Stimulated activated naive CD8-positive, alpha-beta T cell treated with anti-CD3 and anti-CD28 coated beads, Interleukin-15, Interleukin-2, amounts not matched to agents 100 U/mL and 50 U/mL, for 24 hours (primary cell): ENCODE measurements at regions not wholly inside any gene's neighbourhood (a gene's known extent, or its start where the extent isn't known, plus 50 kb on each side); places are given as distances from the start of the nearest gene placed in this dataset.

Source experiments
- ATAC-seq: fragments of 150-1000 bp; cut with Tn5 transposase; one replicate; pipeline ENCODE4 v1.10.0; 2021
- DNase-seq: peaks from one replicate; pipeline ENCODE4 v3.0.0; 2021

- ATAC-seq, result no peak
- DNase-seq, result no peak
Observed at GRCh38 chr4:124529131-124529530, 183.4 kb downstream of the ANKRD50 start.

GRCh38 chr4:124530464-124531077, 182.0 kb downstream of the ANKRD50 start:
- ATAC-seq (no peak), DNase-seq (no peak)

DNA sequence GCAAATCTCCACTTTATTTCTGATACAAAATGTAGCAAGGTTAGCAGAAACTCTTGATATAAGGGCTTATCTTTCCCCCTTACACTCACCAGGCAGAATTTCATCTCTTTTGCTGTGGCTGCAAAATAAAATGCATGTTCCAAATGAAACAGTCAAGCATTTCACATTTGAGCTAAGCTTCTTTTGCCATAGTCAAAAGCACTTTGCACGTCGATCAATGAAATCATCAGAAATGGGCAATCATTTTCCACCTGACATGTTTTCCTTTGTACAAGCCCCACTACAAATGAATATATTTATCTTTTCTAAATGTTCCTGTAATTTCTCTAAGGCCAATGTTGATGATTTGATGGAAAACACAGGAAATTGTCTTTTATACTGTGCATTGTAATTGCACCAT, 178.4 kb downstream of the ANKRD50 start:
- DNase-seq, result no peak
- no peak for ATAC-seq

- ATAC-seq (no peak), DNase-seq (no peak)
Observed at GRCh38 chr4:124535003-124535402, 177.5 kb downstream of the ANKRD50 start.

DNA sequence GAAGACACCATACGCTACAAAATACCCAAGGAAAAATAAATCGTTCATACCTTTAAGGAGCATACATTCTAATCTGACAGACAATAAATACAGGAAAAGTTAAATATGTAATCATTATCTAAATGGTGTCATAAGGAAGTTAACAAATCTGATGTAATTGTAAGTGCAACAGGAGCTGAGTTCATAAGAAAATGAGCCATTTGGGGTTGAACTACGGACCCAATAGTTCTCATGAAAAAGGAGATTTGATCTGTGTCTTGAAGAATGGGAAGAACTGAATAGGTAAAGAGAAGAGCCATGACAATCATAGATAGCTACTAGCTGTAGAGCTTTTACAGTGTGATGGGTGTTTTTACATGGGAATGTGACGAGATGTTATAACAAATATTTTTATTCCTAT, 175.6 kb downstream of the ANKRD50 start:
- ATAC-seq (no peak), DNase-seq (no peak)

- ATAC-seq, result no peak
- no peak for DNase-seq
Observed at GRCh38 chr4:124537971-124538370, 174.6 kb downstream of the ANKRD50 start.

- no peak for DNase-seq
Observed at GRCh38 chr4:124540014-124540413, 172.5 kb downstream of the ANKRD50 start.

DNA sequence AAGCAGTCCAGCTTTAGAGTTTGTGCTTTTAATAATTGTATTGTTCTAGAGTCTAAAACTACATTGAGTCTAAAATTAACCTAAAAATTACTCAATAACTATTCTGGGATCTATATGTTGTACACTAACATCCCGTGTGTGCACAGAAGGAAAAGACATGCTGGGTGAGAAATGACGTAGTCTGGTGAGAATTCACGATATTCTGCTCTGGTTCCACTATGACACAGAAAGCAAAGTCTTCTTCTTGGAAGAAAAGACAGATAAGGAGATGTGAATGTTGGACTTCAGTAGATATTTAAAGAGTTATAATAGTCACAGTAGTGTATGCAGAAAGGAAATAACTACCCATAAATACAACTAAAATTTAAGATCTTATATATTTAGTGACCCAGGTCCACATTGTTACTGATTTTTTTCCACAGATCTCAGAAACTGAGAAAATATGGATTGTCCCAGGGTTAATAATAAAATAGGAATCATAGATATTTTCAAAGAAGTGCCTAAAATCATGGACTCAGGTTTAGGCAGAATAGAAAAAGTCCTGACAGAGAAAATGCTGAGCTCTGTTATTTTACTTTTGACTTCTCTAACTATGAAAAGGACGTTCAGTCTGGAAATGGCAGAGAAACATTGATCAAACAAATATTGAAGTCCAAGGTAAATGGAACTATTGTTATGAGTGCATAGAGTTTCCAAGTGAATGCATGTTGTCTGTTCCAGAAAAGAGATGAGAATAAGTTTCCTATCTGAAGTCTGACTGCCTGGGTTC, 170.7 kb downstream of the ANKRD50 start:
- DNase-seq (no peak), ATAC-seq (no peak)

More at GRCh38 chr4:124540014-124540413, 172.5 kb downstream of the ANKRD50 start:
- ATAC-seq, result no peak

DNA sequence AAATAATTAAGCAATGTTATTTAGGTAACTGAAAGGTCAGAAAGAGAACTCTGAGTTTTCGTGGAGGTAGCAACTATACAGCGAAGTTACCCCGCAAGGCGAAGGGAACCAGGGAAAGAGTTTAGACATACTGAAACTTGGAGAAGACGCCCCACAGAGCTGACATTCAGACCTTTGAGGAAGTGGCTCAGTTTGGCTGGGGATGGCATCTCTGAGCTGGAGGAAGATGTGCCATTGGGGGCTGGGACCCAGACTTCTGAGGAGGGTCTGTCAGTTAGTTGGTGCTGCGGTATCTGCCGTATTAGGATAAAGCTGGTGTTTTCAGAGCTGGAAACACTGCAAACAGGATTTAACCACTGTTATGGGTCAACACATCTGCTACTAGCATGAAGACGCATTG, 156.6 kb downstream of the ANKRD50 start:
- ATAC-seq (no peak), DNase-seq (no peak)

GRCh38 chr4:124564121-124564520, 148.4 kb downstream of the ANKRD50 start:
- DNase-seq, result no peak
- no peak for ATAC-seq

- ATAC-seq (no peak), DNase-seq (no peak)
Observed at GRCh38 chr4:124565371-124565770, 147.2 kb downstream of the ANKRD50 start.

GRCh38 chr4:124566030-124566429, 146.5 kb downstream of the ANKRD50 start:
- DNase-seq, result no peak
- no peak for ATAC-seq

DNA sequence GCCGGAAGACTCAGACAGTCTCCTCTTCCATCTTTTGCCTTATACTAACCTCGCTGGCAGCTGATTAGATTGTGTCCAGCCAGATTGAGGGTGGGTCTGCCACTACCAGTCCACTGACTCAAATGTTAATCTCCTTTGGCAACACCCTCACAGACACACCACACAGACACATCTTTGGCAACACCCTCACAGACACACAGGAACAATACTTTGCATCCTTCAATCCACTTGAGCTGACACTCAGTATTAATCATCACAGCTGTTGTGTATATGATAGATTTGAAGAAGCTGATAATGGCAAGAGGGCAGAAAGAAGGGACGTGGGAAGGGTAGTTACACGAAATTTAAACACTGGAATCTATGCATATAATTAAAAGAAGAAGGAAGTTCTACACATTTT, 139.5 kb downstream of the ANKRD50 start:
- ATAC-seq (no peak), DNase-seq (no peak)

- no peak for ATAC-seq
- DNase-seq, result no peak
Observed at GRCh38 chr4:124579896-124580295, 132.6 kb downstream of the ANKRD50 start.

DNA sequence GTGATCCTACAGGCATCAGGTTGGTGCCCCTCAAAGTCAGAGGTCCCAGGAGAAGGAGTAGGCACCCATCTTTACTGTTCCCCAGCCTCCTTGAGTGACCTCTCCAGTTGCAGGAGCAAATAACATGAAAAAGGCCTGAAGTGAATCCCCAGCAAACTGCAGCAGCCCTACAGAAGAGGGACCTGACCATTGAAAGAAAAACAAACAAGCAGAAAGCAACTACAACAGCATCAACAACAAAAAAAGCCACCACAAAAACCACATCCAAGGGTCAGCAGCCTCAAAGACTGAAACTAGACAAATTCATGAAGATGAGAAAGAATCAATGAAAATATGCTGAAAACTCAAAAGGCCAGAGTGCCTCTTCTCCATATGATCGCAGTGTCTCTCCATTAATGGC, 128.7 kb downstream of the ANKRD50 start:
- no peak for DNase-seq
- no peak for ATAC-seq

GRCh38 chr4:124589786-124590185, 122.7 kb downstream of the ANKRD50 start:
- no peak for DNase-seq
- ATAC-seq, result no peak

DNA sequence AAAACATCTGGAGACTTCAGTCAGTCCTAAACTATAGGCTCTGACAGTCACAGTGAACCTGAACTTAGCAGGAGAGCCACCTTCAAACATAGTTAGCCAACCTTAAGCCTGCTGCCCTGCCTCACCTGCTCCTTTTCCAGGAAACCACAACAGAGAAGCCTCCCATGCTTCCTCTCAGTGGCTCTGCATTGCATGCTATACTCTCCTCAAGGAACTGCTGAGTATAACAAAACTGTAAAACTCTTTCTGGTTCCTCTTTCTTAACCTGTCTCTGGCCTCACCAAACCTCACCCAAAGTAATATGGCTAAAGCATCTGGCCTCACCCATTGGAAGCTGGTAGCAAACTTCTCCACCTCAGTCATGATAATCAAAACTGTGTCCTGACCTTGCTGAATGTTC, 122.1 kb downstream of the ANKRD50 start:
- no peak for ATAC-seq
- DNase-seq, result no peak

DNA sequence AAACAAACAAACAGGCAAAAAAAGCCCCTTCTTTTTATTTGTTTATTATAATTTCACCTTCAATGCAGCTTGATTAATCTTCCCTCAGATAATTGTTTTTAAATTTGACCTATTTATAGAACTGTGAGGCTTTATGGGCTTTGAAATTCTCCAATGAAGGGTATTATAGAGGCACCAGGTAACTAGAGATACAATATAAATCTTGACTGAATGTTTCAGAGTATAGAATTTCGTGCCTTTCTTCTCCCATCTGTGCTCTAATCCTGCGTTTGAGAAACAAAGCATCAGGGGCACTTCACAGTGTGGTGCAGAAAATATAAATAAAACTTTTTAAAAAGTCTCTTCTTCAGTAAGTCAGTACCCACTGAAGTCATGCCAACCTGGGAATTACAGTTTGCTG, 120.9 kb downstream of the ANKRD50 start:
- no peak for ATAC-seq
- DNase-seq, result no peak

DNA sequence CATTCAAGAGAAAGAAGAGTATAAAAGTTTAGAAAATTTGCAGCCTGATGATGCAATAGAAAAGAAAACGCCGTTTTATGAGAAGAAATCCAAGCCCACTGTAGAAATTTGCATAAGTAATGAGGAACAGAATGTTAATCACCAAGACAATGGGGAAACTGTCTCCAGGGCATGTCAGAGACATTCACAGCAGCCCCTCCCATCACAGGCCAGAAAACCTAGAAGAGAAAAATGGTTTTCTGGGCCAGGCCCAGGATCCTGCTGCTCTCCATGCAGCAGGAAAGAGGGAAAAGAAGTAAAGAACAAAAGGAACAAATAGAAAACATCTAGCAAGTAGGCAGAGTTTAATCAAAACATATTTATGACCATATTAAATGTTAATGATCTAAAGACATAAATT, 119.0 kb downstream of the ANKRD50 start:
- no peak for ATAC-seq
- DNase-seq, result no peak

DNA sequence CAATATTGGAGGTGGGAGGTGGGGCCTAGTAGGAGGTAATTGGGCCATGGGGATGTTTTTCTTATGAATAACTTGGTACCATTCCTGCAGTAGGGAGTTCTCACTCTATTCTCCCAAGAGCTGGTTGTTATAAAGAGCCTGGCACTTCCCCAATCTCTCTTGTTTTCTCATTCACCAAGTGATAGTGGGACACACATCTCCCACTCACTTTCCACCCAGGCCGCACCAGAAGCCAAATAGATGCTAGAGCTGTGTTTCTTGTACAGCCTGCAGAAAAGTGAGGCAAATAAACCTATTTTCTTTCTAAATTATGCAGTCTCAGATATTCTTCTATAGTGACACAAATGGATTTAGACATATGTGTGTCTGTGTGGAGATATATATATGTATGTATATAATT, 117.6 kb downstream of the ANKRD50 start:
- DNase-seq, result no peak
- no peak for ATAC-seq

DNA sequence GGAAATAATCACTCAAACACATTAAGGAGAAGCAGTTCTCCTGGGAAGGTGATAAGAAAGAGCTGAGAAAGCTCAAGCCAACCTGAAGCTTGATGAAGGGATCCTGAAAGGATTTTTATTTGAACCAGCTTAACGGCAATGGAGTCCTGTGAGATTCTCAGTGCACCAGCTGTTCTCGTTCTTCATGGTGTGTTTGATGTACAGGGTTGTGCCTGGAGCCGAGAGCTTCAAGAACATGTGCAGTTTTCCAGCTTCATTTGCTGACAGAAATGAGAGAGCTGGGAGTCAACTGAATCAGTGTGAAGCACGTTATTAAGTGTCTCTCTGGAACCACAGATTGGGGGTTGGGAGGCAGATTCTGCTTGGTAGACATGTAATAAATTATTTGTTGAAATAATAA, 115.7 kb downstream of the ANKRD50 start:
- ATAC-seq (no peak), DNase-seq (no peak)

- no peak for DNase-seq
- ATAC-seq, result no peak
Observed at GRCh38 chr4:124610211-124610610, 102.3 kb downstream of the ANKRD50 start.
